ENCODE measurements at regions not wholly inside any gene's neighbourhood (a gene's known extent, or its start where the extent isn't known, plus 50 kb on each side); places are given as distances from the start of the nearest gene placed in this dataset.

DNA sequence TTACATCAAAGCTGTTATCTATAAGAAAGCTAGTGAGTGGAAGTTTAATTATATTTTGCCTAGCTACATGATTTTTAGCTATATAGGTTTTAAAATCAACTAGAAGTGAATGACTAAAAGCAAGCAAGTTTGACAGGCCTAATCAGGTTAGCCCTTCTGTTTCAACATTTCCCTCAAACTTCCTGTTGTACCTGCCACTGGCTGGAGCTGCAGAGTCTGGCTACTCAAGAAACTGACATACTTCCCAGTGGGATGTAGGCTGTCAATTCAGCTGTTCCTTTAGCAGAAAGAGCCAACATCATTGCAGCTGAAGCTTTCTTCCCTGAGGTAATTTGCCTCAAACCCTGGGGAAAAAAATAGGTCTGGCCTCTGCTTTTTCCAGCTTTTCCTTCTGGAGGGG is 87.1 kb upstream of the TNR start (continued):
- no peak for TF ChIP-seq ZFP41 (tag by site-specific recombination; IDR thresholded peaks at IDR 0.05; ENCODE audit: borderline replicate concordance)

DNA sequence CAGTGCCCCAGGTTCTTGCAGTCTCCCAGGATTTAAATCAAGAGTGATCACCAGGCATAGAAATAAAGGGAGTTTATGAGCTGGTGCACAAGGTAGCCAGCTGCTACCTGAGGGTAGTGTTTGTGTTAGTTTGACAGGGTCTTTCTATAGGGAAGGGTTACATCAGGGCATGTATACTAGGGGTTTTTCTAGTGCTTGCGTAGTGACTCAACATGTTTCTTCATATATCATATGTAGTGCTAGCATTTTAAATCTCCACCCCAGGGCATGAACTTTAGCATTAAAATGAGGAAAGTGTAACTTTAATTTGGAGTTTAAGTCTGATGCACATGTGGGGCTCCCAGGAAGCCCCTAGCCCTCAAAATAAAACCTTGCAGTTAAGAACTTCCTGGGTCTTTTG is 86.5 kb upstream of the TNR start:
- ChIA-PET CTCF (no interaction called here), POLR2A (no interaction called here)
- H3K4me3 ChIP-seq (ENCODE audit: low read depth, low read length) = no peak overlapping the region
- TF ChIP-seq, protein P1, sequence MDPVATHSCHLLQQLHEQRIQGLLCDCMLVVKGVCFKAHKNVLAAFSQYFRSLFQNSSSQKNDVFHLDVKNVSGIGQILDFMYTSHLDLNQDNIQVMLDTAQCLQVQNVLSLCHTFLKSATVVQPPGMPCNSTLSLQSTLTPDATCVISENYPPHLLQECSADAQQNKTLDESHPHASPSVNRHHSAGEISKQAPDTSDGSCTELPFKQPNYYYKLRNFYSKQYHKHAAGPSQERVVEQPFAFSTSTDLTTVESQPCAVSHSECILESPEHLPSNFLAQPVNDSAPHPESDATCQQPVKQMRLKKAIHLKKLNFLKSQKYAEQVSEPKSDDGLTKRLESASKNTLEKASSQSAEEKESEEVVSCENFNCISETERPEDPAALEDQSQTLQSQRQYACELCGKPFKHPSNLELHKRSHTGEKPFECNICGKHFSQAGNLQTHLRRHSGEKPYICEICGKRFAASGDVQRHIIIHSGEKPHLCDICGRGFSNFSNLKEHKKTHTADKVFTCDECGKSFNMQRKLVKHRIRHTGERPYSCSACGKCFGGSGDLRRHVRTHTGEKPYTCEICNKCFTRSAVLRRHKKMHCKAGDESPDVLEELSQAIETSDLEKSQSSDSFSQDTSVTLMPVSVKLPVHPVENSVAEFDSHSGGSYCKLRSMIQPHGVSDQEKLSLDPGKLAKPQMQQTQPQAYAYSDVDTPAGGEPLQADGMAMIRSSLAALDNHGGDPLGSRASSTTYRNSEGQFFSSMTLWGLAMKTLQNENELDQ (tag by site-specific recombination; IDR thresholded peaks at IDR 0.05; ENCODE audit: low read depth) = no peak
- TF ChIP-seq ZNF16 (tag by site-specific recombination; IDR thresholded peaks at IDR 0.05; ENCODE audit: low read depth) = no peak
- TF ChIP-seq ZNF37A (tag by site-specific recombination; IDR thresholded peaks at IDR 0.05) = no peak
- TF ChIP-seq, protein P2, sequence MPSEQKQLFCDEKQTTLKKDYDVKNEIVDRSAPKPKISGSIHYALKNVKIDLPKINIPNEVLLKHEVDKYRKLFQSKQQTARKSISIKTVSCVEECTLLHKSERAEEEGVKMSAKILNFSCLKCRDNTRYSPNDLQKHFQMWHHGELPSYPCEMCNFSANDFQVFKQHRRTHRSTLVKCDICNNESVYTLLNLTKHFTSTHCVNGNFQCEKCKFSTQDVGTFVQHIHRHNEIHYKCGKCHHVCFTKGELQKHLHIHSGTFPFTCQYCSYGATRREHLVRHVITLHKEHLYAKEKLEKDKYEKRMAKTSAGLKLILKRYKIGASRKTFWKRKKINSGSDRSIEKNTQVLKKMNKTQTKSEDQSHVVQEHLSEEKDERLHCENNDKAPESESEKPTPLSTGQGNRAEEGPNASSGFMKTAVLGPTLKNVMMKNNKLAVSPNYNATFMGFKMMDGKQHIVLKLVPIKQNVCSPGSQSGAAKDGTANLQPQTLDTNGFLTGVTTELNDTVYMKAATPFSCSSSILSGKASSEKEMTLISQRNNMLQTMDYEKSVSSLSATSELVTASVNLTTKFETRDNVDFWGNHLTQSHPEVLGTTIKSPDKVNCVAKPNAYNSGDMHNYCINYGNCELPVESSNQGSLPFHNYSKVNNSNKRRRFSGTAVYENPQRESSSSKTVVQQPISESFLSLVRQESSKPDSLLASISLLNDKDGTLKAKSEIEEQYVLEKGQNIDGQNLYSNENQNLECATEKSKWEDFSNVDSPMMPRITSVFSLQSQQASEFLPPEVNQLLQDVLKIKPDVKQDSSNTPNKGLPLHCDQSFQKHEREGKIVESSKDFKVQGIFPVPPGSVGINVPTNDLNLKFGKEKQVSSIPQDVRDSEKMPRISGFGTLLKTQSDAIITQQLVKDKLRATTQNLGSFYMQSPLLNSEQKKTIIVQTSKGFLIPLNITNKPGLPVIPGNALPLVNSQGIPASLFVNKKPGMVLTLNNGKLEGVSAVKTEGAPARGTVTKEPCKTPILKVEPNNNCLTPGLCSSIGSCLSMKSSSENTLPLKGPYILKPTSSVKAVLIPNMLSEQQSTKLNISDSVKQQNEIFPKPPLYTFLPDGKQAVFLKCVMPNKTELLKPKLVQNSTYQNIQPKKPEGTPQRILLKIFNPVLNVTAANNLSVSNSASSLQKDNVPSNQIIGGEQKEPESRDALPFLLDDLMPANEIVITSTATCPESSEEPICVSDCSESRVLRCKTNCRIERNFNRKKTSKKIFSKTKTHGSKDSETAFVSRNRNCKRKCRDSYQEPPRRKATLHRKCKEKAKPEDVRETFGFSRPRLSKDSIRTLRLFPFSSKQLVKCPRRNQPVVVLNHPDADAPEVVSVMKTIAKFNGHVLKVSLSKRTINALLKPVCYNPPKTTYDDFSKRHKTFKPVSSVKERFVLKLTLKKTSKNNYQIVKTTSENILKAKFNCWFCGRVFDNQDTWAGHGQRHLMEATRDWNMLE (tag by site-specific recombination; conservative IDR thresholded peaks at IDR 0.05; ENCODE audit: low read depth) = no peak
- TF ChIP-seq ZNF555 (tag by site-specific recombination; conservative IDR thresholded peaks at IDR 0.05) = no peak
- no peak for TF ChIP-seq ZNF837 (tag by site-specific recombination; IDR thresholded peaks at IDR 0.05)
- no peak for TF ChIP-seq ZNF664 (tag by site-specific recombination; IDR thresholded peaks at IDR 0.05)
- H3K9me3 ChIP-seq (ENCODE audit: control insufficient read depth, insufficient read depth, low read depth, low read length) = no peaks in the 10 kb centered on the region
- no peaks in the 10 kb centered on the region for H3K36me3 ChIP-seq (ENCODE audit: control insufficient read depth in 2 of 2, insufficient read depth in 1 of 2, low read length in 2 of 2)
- no peaks in the 10 kb centered on the region for H3K4me1 ChIP-seq (ENCODE audit: control insufficient read depth, insufficient read depth, low read length)
- H3K27ac ChIP-seq (ENCODE audit: extremely low read depth, low read depth, low read length) = no peak overlapping the region

DNA sequence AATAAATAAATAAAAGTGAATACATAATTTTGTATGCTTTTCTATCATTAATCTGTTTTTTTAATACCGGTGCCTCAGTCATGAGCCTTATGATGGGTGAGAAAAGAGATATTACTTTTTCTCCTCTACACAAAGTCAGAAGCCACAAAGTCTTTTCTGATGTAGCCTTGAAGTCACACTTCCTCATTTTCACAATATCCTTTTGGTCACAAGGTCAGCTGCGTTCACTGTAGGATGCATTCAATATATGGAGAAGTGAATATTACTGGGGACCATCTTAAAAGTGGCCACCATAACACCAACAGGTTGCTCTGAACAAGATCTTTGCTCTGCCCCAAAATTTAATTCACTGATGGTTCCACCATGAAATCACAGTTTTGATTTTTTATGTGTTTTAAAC is 83.3 kb upstream of the TNR start:
- TF ChIP-seq, protein P3, sequence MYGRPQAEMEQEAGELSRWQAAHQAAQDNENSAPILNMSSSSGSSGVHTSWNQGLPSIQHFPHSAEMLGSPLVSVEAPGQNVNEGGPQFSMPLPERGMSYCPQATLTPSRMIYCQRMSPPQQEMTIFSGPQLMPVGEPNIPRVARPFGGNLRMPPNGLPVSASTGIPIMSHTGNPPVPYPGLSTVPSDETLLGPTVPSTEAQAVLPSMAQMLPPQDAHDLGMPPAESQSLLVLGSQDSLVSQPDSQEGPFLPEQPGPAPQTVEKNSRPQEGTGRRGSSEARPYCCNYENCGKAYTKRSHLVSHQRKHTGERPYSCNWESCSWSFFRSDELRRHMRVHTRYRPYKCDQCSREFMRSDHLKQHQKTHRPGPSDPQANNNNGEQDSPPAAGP (tag by site-specific recombination; IDR thresholded peaks at IDR 0.05) = no peak
- TF ChIP-seq ZNF658 (tag by site-specific recombination; IDR thresholded peaks at IDR 0.05) (no peak), ZNF670 (tag by site-specific recombination; IDR thresholded peaks at IDR 0.05; ENCODE audit: low read depth) (no peak), ZNF776 (tag by site-specific recombination; IDR thresholded peaks at IDR 0.05; ENCODE audit: borderline replicate concordance) (no peak), ZNF239 (tag by site-specific recombination; IDR thresholded peaks at IDR 0.05) (no peak), ZNF169 (tag by site-specific recombination; IDR thresholded peaks at IDR 0.05) (no peak), ZNF114 (tag by site-specific recombination; IDR thresholded peaks at IDR 0.05) (no peak), IKZF3 (tag by site-specific recombination; IDR thresholded peaks at IDR 0.05) (no peak), ZNF610 (tag by site-specific recombination; IDR thresholded peaks at IDR 0.05; ENCODE audit: borderline replicate concordance) (no peak), SP2 (tag by site-specific recombination; IDR thresholded peaks at IDR 0.05) (no peak), ZNF530 (tag by site-specific recombination; IDR thresholded peaks at IDR 0.05; ENCODE audit: low read depth) (no peak)
- TF ChIP-seq, protein P4, sequence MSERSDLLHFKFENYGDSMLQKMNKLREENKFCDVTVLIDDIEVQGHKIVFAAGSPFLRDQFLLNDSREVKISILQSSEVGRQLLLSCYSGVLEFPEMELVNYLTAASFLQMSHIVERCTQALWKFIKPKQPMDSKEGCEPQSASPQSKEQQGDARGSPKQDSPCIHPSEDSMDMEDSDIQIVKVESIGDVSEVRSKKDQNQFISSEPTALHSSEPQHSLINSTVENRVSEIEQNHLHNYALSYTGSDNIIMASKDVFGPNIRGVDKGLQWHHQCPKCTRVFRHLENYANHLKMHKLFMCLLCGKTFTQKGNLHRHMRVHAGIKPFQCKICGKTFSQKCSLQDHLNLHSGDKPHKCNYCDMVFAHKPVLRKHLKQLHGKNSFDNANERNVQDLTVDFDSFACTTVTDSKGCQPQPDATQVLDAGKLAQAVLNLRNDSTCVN (tag by site-specific recombination; optimal IDR thresholded peaks at IDR 0.05) = no peak
- CTCF ChIA-PET = no interaction called here
- no peaks in the 10 kb centered on the region for H3K4me1 ChIP-seq (ENCODE audit: control insufficient read depth, insufficient read depth, low read length)
- no peaks in the 10 kb centered on the region for H3K36me3 ChIP-seq (ENCODE audit: control insufficient read depth in 2 of 2, insufficient read depth in 1 of 2, low read length in 2 of 2)
- POLR2A ChIA-PET = no interaction called here
- H3K27ac ChIP-seq (ENCODE audit: extremely low read depth, low read depth, low read length) = no peak overlapping the region
- H3K4me3 ChIP-seq (ENCODE audit: low read depth, low read length) = no peak overlapping the region
- no peaks in the 10 kb centered on the region for H3K9me3 ChIP-seq (ENCODE audit: control insufficient read depth, insufficient read depth, low read depth, low read length)
